NCI-H82 treated with DMSO at 0.1 percent for 48 hours (cell line): ENCODE measurements at regions not wholly inside any gene's neighbourhood (a gene's known extent, or its start where the extent isn't known, plus 50 kb on each side); places are given as distances from the start of the nearest gene placed in this dataset.
"Not testable (repeated sequence)": the region's sequence is repeated elsewhere in the genome, so short reads cannot be mapped to it uniquely, and the experiment has no call there.

ENCODE experiments used
- DNase-seq: peaks from one replicate; lab custom pipeline; 2025; ENCODE audit not compliant: unreplicated experiment; lab: John Stamatoyannopoulos, UW

- no peak for DNase-seq
Measured at GRCh38 chr13:80083853-80084676, 256.9 kb downstream of the SPRY2 start.

DNA sequence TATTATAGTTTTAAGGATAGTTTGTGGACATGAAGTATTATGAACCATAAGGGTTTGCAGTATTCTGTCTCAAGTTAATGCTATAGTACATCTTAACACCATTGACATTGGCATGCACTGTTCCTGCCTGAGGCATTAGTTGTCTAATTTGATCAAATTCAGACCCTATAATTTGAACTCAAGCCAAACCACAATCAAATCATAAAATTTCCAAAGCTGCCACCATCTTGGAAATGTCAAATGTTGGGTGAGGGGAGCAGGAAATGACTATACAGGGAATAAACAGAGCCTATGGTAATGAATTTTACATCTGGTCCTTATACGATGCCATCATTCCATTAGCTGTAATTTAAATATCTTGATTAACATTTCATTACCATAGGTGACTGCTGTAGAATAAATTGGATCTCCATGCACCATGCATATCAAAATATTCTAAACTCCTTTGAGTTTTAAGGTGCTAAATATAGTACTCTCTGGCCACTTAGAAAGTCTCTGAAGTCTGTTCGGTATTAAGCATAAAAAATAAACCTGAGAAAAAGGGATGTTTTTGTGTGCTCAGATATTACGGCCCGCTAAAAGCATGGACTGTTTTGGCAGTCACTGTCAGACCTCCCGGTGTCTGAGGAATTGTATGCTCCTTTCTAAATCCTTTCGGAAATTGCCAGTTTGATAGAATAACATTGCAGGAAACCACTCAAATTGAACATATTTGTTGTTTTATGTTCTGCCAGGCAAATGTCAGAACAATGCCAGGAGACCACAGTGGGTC, 257.7 kb downstream of the SPRY2 start:
- DNase-seq = no peak

DNA sequence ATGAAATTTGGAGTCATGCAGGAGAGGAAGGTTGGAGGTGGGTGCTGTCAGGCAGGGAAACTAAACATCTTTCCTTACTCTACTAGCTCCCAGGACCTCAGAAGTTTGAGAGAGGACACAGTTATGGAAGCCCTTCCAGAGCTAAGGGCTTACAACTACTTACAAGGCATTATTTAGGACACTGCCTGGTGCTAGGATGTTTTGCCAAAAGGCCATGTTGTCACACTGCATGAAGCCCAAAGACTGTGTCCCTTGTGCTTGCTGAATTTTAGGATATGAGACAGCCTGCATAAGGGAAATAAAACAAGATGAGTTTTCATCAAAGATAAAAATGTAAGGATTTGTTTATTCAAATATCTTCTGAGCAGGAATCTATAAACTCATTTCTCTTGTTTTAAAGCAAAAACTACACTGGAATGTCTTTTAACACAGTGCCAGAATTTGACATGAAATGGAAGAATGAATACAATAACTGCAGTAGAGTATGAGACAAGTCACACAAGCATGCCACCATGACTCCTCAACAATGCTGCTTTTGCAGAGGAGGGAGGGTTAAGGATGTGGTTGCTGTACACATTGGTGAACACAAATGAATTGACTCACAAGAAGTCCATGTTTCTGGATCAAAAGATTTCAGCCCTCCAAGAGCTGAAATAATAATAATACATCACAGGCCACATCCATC, 258.4 kb downstream of the SPRY2 start:
- no peak for DNase-seq

DNA sequence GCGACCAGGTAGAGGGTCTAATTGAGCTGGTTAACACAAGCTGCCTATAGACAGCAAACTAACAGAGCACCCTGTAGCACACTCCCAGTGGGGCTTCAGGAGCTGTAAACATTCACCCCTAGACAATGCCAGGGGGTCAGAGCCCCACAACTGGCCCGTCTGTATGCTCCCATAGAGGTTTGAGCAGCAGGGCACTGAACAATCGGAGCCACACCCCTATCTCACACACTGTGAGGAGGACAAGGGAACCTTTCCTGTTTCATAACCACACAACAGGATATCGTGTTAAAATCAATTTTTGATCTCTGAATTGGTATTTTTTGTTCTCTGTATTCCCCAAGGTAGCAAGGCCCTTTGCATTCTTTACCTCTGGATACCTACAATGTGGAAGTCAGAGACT, 266.1 kb downstream of the SPRY2 start:
- no peak for DNase-seq

DNA sequence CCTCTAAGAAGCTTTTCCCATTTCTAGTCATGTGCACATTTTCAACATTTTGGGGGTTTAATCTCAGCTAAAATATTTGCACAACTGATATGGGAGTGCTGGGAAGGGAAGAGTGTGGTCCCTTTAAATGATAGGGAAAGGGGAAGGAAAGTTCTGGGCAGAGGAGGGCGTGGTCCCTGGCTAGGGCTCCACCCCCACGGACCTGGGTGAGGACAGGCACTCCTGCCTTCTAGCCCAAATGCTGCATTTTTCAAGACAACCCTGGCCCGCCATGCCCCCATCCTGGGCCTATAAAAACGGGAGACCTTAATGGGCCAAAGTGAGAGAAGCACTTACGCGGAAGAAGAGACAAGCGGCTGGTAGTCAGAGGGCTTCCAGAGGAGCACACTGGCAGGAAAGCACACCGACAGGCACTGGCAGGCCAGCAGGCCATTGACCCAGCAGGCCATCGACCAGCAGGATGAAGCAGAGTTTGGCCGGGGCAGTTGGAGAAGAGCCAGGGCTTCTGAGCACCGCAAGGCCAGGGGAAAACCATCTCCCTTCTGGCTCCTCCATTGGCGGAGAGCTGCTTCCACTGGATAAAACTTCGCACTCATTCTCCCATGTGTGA, 266.7 kb downstream of the SPRY2 start:
- DNase-seq = no peak

DNA sequence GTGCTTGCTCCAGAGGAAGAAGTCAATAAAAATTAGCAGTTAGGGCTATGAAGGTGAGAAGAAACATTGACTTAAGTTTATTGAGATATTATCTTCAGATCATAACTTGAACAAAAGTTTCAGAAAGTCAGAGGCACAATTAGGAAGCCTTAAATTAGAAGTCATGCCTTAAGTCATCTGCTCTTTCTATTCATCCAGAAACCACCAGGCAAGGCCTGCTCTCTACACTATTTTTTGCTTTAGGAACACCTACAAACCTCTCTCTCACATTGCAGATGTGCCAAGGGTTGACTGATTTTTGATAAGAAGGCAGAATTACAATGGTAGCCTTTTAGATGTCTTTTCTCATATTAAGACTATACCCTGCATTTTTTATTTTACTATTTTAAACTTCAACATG, 268.7 kb downstream of the SPRY2 start:
- DNase-seq = no peak

GRCh38 chr13:80070024-80070703, 270.8 kb downstream of the SPRY2 start:
- no peak for DNase-seq

- DNase-seq = no peak
Measured at GRCh38 chr13:80069374-80069773, 271.6 kb downstream of the SPRY2 start.

DNA sequence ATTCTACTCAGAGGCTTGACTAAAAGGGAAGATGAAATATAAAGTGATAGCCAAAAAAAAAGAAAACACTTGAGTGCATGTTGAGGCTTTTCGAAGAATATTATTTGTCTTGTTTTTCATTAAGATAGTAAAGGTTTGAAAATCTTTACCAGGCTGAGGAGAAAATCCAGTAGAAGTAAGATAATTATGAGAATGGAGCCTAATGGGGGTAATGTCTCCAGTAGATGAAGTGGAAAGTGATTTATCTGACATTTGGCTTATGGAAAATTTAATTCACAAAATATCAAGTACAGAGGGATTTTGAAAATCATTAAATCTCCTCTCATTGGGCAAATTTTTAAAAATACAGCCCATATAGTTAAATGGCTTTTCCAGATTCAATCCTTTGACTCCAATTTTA, 274.9 kb downstream of the SPRY2 start:
- DNase-seq = no peak

DNA sequence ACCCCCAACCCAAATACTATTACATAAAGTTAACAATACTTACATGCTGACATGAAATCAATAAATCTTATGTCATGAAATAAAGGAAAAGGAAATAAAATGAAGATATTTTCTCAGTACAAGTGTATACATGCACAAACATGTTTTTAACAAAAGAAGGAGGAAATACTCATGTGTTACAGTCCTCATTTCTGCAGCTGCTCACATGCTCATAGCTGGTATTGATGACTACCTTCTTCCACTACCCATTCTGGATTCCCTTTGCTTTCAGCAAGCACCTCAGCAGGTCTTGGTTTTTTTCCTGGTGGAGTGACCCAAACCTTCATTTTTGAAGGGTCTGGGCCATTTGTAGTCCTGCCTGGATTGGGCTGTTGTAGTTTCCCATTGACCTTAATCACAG, 278.5 kb downstream of the SPRY2 start:
- DNase-seq = not testable (repeated sequence)

DNA sequence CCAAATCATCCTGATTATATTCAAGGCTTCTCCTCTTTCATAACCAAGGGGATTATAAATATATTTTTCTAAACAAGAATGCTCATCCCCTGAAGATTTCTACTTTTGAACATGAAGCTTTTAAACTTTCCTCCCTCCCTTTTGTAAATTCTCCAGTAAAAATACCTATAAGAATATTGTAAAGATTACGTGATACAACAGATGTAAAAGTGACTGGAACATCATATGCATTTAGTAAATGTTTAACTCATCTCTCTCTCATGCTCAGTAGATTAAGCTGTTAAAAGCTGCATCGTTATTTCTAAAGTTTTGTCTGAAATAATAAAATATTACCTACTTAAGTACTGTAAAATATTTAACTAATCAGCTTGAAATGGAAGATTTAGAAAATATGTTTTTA, 281.1 kb downstream of the SPRY2 start:
- DNase-seq = no peak

- DNase-seq = no peak
Measured at GRCh38 chr13:80058626-80059025, 282.3 kb downstream of the SPRY2 start.

- no peak for DNase-seq
Measured at GRCh38 chr13:80055847-80056246, 285.1 kb downstream of the SPRY2 start.

DNA sequence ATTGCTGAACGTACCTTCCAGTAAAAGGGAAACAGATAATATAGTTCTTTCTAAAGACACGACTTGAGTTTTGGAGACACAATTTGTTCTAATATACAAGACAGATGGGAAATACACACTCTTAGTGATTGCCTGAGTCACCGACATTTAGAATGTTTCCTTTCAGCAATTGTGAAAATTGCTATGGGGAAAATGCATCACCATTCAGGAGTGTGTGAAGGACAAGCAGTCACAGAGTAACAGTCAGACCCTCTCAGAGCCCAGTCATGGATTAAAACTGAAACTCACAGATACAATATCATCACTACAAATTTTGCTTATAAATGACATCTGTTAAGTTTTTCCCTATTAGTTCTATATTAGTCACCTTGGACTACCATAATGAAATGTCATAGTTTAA, 286.1 kb downstream of the SPRY2 start:
- DNase-seq = no peak

GRCh38 chr13:80052286-80052685, 288.6 kb downstream of the SPRY2 start:
- DNase-seq = no peak

- DNase-seq = no peak
Measured at GRCh38 chr13:80050252-80050651, 290.7 kb downstream of the SPRY2 start.

- DNase-seq = no peak
Measured at GRCh38 chr13:80048802-80049201, 292.1 kb downstream of the SPRY2 start.

- no peak for DNase-seq
Measured at GRCh38 chr13:80048030-80048429, 292.9 kb downstream of the SPRY2 start.

GRCh38 chr13:80047406-80047805, 293.5 kb downstream of the SPRY2 start:
- DNase-seq = no peak

DNA sequence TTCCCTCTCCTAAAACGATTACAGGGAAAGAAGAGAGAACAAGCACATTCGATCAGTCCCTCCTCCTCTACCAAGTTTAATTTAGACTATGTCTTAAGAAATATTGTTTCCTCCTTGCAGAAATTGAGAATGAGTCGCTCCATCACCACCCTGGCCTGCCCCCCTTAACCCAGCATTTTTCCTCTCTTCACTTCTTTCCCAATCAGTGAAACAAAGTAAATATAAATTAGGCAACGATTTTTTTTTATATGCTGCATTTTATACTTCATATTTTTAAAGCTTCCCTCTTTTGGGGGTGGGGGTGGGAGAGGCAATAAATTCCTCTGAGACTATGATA, 300.0 kb downstream of the SPRY2 start:
- no peak for DNase-seq
